Fibroblast of the aortic adventitia (primary cell): ENCODE measurements at regions not wholly inside any gene's neighbourhood (a gene's known extent, or its start where the extent isn't known, plus 50 kb on each side); places are given as distances from the start of the nearest gene placed in this dataset.

Source experiments
- DNase-seq: peaks from one replicate; pipeline ENCODE4 v3.0.0-alpha.2; 2010; ENCODE audit warnings: low read depth
- H3K4me3 ChIP-seq: 2 replicates; pipeline ENCODE4 v1.5.1; 2011; ENCODE audit warnings: low read depth, mild to moderate bottlenecking, control low read depth, low read length, moderate library complexity
- TF ChIP-seq, protein P1 (sequence below): IDR thresholded peaks from 2 replicates; pipeline ENCODE4 v1.5.1; 2011; ENCODE audit warnings: mild to moderate bottlenecking, low read length, control low read depth, inconsistent platforms; ENCODE audit not compliant: insufficient read depth

DNA sequence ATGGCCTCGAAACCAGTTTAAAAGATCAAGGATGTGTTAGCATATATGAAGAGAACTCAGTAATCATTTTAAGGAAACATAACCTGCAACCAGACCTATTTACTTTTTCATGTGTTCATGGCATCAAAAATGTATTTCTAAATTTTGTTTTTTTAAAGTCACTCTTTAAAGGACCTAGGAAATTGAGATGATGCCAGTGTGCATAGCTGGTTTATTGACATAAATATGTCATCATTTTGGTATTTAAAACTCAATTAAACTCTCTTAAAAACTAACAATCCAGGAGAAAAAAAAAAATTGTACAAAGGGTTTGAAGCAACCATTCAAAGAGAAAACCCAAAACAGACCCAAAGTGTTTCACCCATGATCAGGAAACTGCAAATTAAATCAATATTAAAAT, 198.9 kb upstream of the RND3 start:
- no peak overlapping the region for H3K4me3 ChIP-seq
- DNase-seq = no peak
- TF ChIP-seq, protein P1, sequence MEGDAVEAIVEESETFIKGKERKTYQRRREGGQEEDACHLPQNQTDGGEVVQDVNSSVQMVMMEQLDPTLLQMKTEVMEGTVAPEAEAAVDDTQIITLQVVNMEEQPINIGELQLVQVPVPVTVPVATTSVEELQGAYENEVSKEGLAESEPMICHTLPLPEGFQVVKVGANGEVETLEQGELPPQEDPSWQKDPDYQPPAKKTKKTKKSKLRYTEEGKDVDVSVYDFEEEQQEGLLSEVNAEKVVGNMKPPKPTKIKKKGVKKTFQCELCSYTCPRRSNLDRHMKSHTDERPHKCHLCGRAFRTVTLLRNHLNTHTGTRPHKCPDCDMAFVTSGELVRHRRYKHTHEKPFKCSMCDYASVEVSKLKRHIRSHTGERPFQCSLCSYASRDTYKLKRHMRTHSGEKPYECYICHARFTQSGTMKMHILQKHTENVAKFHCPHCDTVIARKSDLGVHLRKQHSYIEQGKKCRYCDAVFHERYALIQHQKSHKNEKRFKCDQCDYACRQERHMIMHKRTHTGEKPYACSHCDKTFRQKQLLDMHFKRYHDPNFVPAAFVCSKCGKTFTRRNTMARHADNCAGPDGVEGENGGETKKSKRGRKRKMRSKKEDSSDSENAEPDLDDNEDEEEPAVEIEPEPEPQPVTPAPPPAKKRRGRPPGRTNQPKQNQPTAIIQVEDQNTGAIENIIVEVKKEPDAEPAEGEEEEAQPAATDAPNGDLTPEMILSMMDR = no peak

GRCh38 chr2:150681120-150681804, 193.8 kb upstream of the RND3 start:
- H3K4me3 ChIP-seq = no peak overlapping the region
- peak; percentile 93 for DNase-seq
- TF ChIP-seq, protein P1 = no peak

- no peak overlapping the region for H3K4me3 ChIP-seq
- peak; percentile 76 for DNase-seq
- TF ChIP-seq, protein P1 = no peak
Observed at GRCh38 chr2:150679456-150680120, 192.1 kb upstream of the RND3 start.

- TF ChIP-seq, protein P1 = no peak
- H3K4me3 ChIP-seq = no peak overlapping the region
- no peak for DNase-seq
Observed at GRCh38 chr2:150677551-150677950, 190.1 kb upstream of the RND3 start.

DNA sequence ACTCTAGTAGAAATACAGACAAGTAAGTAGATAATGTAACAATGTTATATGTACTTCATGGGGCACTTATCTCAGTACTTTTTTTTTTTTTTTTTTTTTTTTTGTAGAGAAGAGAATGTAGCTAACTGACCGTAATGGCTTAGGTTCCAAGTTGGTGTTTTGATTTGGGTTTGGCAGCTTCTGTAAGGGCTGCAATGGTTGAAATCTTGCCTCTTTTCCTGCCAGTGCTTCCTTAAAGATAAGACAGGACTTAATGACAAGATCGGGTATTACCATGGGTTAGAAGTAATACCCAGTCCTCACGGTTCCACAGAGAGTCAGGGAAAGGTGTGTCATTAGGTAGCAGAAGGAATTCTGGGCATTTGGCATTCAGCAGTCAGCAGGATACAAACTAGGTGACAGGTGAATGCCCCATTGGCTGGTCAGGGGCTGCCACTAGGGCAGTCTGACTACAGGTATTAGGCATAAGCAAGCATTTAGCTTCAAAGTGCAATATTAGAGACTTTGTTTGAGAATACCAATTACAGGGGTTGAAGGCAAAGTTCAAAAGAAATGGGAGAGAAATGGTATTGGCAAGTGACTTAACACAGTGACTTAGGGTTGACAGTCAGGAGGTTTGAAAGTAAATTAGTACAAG, 189.4 kb upstream of the RND3 start:
- H3K4me3 ChIP-seq = no peak overlapping the region
- no peak for DNase-seq
- TF ChIP-seq, protein P1 = no peak

- peak; percentile 70 for DNase-seq
- TF ChIP-seq, protein P1 = no peak
Observed at GRCh38 chr2:150675807-150676206, 188.3 kb upstream of the RND3 start.

More at GRCh38 chr2:150675807-150676206, 188.3 kb upstream of the RND3 start:
- H3K4me3 ChIP-seq = no peak overlapping the region
